Mucosa of gallbladder (tissue), 1 donor: ENCODE measurements at regions not wholly inside any gene's neighbourhood (a gene's known extent, or its start where the extent isn't known, plus 50 kb on each side); places are given as distances from the start of the nearest gene placed in this dataset.
"Not testable (repeated sequence)": the region's sequence is repeated elsewhere in the genome, so short reads cannot be mapped to it uniquely, and the experiment has no call there.

ENCODE experiments used
- DNase-seq: peaks from one replicate; pipeline ENCODE4 v3.0.0-alpha.2; 2020; ENCODE audit warnings: low spot score
- donor health status: DM: no; HTN: no; CAD: no.

DNA sequence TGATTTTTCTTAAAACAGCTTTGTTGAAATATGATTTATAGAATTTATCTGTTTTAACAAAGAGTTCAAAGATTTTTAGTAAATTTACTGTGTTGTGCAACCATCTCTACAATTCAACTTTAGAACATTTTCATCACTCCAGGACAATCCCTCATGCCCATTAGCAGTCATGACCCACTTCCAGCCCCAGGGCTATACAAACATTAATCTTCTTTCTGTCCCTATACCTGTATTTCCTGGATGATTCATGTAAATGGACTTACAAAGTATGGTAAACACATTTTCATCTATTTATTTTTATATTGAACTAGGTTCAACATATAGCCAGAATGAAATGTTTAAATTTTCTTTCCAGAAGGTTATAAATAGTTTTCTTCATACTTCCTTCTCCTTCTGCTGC lies 127.8 kb upstream of the CCDC180 start:
- no peak for DNase-seq

DNA sequence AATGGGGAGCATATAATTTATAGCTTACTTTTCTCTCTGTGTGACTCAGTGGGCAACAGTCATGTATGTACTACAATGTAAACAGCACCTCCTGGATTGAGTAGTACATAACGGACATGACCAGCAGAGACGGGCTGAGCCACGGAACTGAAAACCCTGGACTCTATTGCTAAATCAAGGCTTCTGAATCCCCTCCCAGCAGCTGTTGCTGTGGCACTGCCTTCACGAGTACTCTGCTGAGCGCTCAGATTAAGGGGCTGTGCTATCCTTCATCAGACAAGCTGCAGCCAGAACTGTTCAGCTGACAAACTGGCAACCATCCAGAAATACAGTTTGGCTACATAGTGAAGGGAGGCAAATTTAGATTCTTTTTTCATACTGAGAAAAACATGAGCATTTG lies 131.3 kb upstream of the CCDC180 start:
- DNase-seq, result no peak

DNA sequence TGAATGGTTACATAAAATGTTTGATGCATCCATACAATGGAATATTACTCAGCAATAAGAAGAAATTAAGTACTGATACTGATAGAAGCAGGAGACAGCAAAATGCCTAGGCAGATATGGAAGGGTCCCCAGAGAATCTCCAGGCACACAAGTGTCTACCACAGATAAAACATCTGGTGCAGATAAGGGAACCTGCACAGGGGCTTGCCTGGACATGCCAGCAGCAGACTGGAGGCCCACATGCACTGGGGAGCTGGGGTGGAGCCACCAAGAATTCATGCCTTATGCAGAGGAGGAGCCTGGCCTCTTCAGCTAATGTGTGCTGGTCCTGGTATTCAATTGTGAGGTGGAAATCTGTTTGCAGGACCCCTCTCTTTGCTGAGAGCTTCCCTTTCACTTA lies 129.2 kb upstream of the CTSV start:
- not testable (repeated sequence) for DNase-seq

DNA sequence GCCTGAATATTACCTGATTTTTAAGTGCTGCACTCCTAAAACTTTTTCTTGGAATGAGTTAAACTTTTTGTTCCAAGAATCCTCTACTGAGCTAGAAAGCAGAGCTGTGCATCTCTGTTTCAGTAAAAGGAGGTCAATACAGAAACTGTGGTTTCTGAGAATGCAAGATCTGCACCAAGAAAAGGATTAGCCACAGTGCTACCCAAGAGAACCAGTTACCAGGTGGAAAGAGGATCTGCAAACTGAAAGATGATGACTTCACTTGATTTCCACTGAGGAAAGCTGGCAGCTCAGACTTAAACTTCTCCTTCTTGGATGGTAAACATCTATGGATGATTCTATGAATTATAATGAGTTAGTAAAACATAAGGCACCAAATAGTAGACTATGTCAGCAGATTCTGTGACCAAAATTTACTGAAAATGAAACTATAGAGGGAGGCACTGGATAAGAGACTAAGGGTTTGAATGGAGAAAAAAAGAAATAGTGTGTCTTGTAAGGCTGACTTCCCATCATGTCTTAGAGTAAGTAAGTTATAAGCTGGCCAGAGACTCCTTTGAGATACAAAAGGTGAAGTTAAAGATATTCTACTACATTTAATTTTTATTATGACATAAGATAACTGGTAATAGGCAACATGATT lies 127.7 kb upstream of the CTSV start:
- DNase-seq, result not testable (repeated sequence)

DNA sequence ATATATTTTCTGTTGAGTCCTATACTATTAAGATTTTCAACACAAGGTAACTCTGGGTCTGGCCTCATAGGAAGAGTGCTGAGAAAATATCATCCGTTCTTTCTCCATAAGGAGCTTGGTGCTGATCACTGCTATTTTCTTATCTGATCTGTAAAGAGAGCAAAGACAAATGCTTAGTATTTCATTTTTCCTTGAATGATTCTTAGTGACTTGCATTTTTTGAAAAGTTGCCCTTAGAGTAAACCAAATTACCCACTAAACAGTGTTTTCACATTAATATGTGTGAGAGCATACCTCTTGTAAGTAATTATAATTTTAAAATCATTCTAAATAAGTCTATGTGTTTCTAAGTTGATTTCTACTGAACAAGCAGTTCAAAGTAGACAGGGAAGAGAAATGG lies 121.3 kb upstream of the CTSV start:
- DNase-seq, result no peak

DNA sequence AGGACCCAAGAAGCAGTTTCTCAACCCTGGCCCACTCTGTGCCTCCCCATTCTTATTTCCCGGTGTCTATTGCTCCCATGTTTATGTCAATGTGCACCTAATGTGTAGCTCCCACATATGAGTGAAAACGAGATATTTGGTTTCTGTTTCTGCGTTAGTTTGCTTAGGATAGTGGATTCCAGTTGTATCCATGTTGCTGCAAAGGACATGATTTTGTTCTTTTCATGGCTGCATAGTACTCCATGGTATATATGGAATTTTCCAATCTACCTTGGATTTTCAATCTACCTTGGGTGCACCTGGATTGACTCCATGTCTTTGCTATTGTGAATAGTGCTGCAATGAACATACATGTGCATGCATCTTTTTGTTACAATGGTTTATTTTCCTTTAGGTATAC lies 119.8 kb upstream of the CTSV start:
- not testable (repeated sequence) for DNase-seq

DNA sequence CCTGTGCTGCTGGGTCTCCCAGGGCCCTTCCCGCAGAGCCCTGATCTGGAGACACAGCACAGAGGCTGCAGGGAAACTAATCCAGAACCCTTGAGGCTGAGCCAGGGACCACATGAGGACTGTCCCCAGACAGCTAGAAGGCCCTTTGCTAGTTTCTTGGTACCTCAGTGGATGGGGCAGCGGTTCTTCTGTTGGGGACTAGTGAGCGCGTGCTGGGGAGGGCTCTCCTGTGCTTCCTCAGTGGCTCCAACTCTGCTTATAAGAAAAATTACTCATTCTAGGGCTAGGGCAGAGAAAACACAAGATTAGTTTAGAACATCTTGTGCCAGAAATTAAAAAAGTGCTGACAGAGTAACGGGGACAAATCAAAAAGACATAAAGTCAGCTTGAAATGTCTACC lies 116.5 kb upstream of the CTSV start:
- DNase-seq, result not testable (repeated sequence)

DNA sequence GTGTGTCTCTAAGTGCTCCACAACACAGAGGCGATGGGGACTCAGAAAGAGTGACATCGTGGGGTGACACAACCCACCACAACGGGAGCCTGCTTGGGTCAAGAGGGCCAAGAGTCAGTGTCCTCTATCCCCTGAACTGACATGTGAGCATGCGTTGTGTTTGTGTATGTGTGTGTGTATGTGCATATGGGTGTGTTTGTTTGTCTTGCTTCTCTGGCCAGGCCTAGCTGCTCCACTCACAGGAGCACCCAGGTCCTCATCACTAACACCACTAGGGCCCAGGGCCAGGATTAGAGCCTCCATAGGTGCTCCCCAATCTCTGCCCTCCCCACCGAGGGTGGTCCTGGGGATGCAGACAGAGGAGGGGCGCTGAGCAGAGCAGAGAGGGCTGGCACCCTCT lies 115.0 kb upstream of the CTSV start:
- no peak for DNase-seq

DNA sequence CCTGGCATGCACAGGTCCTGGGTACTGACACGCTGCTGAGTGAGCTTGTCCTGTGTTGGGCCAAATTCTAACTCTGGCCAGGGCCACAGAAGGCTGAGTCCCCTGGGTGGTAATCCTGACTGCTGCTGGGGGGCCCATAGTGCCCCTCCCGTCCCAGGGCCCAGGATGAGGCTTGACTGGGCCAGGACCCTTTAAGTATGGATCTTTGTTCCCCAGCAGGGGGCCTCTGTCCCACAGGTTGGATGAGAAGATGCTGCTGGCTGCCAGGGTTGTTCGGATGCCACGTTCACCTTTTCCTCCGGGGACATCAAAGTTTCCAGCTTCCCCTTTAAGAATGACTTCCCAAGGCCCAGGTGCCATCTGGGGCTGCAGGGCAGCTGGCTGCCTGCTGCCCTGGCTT lies 114.2 kb upstream of the CTSV start:
- not testable (repeated sequence) for DNase-seq

DNA sequence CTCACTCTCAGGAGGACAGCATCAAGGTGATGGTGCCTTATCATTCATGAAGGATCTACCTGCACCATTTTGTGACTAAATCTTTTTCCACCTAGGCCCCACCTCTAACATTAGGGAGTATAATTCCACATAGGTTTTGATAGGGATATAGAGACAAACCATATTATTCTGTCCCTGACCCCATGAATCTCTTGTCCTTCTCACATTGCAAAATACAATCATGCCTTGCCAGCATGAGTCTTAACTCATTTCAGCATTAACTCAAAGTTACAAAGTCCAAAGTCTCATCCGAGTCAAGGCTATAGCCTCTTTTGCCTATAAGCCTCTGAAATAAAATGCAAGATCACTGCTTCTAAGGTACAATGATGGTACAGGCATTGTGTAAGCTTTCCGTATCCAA lies 111.5 kb upstream of the CTSV start:
- DNase-seq, result not testable (repeated sequence)

DNA sequence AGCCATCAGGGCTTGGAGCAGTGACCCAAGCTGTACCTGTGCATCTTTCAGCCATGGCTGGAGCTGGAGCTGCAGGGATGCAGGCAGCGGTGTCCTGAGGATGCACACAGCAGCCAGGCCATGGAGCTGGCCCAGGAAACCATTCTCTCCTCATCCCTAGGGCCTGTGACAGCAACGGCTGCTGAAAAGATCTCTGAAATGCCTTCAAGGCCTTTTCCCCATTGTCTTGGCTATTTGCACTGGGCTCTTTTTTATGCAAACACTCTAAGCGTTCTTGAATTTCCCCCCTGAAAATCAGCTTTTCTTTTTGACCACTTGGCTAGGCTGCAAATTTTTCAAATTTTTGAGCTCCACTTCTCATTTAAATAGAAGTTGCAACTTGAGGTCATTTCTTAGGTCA lies 109.5 kb upstream of the CTSV start:
- DNase-seq, result not testable (repeated sequence)

DNA sequence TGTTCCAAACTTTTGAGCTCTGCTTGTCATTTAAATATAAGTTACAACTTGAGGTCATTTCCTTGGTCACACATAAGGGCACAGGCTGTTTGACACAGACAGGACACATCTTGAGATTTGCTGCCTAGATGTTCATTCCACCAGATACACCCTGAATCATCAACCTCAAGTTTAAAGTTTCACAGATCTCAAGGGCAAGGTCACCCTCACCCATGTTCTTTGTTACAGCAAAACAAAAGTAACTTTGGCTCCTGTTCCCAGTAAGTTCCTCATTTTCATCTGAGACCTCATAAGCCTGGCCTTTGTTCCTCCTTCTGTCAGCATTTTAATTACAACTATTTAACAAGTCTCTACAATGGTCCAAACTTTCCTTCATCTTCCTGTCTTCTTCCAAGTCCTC lies 106.7 kb upstream of the CTSV start:
- not testable (repeated sequence) for DNase-seq

DNA sequence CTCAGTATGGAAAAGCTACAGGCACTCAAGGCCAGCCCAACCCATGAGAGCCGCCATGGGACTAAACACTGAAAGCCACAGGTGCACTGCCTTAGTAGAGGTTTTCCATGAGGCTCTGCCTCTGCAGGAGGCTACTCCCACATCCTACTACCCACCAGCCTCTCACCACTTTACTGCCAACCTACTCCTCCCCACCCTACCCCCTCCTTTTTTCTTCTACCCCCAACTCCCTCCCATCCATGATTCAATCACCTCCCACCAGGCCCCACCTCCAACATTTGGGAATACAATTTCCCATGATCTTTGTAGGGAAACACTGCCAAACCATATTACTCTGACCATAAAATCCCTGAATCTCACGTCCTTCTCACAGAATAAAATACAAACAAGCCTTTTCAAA lies 101.6 kb upstream of the CTSV start:
- DNase-seq, result no peak

DNA sequence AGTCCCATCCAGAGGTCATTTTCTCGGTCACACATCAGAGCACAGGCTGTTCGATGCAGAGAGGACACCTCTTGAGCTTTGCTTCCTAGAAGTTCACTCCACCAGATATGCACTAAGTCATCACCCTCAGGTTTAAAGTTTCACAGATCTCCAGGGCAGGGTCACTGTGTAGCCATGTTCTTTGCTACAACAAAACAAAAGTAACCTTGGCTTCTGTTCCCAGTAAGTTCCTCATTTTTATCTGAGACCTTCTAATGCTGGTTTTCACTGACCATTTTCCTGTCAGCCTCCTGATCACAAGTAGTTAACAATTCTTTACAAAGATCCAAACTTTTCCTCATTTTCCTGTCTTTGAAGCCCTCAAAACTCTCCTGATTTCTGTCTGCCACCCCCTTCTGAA lies 97.5 kb upstream of the CTSV start:
- DNase-seq, result no peak

DNA sequence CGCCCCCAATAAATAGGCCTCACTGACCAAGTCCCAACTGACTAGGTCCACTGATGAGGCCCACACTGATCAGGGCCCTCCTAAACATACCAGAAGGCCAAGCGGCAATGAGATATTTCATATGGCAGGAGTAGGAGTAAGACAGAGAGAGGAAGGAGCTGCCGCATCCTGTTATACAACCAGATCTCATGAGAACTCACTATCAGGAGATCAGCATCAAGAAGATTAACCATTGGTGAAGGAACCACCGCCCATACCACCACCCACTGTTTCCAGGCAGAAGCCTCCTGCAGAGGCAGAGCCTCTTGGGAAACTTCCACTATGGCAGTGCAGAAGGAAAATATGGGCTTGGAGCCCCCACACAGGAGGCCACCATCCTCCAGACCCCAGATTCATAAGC lies 95.0 kb upstream of the CTSV start:
- not testable (repeated sequence) for DNase-seq

DNA sequence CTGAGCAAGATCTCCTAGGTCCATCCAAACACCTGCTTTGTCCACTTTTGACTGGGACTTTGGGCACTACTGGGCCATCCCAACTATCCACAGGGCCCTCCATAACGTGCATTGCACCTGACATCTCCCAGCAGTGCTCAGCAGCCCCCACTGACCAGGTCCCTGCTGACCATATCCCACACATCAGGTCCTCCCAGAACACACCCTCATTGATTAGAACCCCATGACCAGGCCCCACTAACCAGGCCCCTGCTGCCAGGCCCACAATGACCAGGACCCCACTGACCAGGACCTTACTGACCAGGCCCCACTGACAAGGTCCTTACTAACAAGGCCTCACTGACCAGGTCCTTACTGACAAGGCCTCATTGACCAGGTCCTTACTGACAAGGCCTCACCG lies 93.9 kb upstream of the CTSV start:
- no peak for DNase-seq

DNA sequence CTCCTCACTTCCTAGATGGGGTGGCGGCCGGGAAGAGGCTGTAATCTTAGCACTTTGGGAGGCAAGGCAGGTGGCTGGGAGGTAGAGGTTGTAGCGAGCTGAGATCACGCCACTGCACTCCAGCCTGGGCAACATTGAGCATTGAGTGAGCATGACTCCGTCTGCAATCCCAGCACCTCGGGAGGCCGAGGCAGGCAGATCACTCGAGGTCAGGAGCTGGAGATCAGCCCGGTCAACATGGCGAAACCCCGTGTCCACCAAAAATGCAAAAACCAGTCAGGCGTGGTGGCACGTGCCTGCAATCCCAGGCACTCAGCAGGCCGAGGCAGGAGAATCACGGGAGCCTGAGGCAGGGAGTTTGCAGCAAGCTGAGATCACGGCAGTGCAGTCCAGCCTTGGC lies 91.9 kb upstream of the CTSV start:
- DNase-seq, result not testable (repeated sequence)

DNA sequence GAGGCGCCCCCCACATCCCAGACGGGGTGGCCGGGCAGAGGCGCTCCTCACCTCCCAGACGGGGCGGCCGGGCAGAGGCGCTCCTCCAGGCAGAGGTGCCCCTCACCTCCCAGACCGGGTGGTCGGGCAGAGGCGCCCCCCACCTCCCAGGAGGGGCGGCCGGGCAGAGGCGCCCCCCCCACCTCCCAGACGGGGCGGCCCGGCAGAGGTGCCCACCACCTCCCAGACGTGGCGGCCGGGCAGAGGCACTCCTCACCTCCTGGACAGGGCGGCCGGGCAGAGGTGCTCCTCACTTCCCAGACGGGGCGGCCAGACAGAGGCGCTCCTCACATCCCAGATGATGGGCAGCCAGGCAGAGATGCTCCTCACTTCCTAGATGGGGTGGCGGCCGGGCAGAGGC lies 91.4 kb upstream of the CTSV start:
- not testable (repeated sequence) for DNase-seq

DNA sequence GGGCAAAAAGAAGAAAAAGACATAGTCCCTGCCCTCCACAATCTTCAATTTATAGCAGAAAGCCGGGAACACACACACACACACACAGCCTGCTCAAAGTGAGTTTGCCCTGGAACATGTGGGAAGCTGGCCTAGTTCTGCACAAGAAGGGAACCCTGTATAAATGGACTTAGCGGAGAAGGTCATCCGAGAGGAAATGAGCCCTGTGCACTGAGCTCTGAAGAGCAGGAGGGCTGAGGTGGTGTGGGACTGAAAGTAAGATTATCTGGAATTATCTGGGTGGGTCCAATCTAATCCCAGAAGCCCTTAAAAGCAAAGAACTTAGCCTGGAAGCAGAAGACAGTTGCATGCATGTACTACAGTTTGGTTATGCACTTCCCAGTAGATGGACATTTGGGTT lies 90.0 kb upstream of the CTSV start:
- DNase-seq, result no peak

DNA sequence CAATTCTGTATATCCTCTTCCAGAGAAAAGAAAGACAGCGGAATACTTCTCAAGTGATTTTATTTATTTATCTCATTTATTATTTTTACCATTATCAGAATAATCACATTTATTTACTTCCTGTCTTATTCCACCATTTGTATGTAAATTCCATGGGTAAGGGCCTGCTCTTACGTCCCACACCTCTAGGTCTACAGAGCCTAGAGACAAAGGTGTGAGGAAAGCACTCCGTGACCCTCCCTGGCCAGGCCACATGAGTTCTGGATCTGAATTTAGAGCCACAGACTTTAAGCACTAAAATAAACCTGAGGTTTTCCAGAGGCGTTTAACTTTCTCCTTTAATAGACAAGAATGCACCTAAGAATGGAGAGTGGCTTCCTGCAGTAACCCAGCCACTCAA lies 85.3 kb upstream of the CTSV start:
- DNase-seq, result no peak

DNA sequence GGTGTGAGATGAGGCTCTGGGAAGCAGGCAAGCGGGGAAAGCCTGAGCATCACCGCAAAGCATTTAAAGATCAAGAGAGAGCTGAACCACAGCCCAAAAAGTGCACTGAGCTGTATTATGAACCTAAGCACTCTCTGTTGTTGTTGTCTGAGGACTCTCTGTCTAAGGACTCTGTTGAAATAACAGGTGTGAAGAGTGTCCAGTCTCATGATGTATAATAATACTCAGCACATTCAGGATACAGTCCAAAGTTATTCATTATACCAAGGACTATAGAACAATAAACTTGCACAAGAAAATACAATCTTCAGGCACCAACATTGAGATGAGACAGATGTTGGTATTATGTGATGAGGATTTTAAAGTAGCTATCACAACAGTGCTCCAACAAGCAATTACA lies 71.8 kb upstream of the CTSV start:
- no peak for DNase-seq

DNA sequence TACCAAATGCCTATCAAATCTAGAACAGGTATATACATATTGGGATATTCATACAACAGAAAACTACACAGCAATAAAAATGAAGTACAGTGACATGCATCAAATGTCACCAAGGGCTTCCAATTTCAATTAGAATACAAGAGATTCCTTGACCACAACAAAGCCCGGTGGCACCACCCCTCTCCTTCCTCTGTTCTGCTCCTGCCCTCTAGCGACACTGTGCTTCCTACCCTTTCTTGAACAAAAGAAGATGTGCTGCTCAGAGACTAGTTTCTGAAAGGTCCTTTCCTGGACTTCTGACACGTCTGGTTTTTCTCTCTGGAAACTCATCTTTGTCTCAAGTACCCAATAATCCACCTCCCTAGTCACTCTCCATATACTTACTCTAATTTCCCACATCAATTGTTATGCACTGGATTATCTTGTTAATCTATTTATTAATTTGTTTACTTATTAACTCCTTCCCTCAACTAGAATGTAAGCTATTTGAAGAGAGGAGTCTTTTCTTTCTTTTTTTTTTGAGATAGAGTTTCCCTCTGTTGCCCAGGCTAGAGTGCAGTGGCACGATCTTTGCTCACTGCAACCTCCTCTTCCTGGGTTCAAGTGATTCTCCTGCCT lies 70.4 kb upstream of the CTSV start:
- peak; percentile 46 for DNase-seq

DNA sequence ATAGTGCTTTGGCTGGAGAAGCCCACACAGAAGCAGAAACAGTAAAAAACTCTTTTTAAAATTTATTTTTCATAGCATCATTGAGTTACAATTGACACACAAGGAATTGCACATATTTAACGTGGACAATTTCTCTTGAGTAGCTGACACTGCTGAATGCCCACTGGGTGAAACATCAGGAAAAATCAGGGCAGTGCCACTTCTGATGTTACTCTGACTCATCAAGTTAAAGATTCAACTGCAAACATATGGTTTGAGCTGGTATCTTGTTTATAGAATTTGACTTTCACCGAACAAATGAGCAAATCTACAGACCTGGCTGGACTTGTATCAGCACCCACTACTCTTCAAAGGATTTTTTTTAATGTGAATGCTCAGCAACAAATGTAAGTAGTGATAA lies 66.3 kb upstream of the CTSV start:
- not testable (repeated sequence) for DNase-seq
